NCI-H128 (cell line): ENCODE measurements at regions not wholly inside any gene's neighbourhood (a gene's known extent, or its start where the extent isn't known, plus 50 kb on each side); places are given as distances from the start of the nearest gene placed in this dataset.

Source experiments
- DNase-seq: peaks from one replicate; lab custom pipeline; 2025; ENCODE audit not compliant: unreplicated experiment; lab: John Stamatoyannopoulos, UW

DNA sequence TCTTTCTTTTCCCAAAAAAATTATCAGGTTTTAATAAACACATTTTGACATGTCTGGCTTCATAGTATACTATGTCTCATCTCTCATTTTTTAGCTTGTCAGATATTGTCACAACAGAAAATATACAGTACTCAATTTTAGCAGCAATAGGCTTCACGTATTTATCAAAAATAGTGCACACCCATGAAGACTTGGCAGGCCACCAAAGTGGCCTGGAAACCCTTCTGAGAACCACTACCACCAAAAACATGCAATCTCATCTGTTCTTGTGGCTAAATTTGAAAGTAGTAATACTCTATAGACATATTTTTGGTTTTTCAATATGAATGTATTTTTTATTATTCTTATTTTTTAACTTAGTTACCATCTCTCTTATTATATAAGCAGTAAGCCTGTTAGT, 1094.5 kb upstream of the LRRN3 start:
- no peak for DNase-seq

DNA sequence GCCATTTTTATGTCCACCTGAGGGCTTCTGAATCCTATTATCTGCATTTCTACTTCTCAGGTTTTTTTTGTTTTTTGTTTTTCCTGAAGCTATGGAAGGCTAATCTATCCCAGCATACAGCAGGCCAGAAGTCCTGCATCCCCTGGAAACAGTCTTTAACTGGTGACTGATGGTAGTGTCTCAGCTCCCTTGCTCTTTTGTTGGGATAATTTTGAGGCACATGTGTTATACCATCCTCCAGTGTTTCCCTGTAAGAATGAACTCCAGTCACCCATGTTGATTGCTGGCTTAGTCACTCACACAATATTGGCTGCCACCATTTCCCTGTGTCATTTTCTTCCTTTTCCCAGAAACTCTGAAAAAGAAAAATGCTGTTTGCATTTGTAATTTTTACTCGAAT, 1094.0 kb upstream of the LRRN3 start:
- DNase-seq = no peak

DNA sequence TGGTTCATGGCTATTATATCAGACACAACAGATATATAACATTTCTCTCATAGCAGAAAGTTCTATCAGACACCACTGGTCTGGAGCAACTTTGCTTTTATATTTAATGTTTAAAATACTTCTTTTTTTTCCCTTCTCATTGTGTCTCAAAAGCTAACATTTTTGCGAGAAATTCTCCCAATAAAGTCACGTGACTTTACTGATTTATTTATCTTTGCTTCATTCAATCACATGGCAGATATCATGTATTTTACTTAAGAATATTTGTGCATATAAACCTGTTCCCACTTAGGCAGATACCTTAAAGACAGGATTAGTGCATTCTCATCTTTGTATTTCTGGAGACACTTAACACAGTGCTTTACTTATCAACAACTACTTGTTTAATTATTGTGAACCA, 1093.1 kb upstream of the LRRN3 start:
- DNase-seq = no peak

DNA sequence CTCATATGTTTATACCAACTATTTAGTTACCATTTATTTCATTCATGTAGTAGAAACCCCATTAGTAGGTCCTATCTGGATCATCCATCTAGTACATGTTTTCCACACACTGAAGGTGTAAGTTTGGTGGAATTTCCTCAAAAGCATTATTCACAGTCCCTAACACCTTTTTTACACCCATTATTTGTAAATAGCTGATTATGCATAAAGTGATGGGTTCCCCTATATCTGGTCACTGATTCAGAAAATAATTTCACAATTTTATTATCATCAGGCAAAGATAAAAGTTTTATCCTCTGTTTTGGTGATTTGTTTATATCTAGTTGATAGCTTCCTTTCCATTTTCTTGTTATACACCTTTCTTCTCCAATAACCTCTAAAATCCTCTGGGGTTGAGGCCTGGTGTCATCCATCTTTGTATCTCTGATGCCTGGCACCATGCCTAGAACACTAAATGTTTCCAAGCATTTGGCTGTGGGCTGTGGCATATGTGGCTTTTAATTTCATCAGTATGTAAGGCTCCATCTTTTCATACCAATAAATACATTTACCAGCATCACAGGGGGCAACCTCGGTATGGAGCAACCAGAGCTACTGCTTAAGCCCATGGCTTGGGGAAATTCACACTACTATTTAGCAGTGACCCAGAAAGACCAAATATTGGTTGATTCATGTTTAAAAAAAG, 1089.5 kb upstream of the LRRN3 start:
- DNase-seq = no peak

- no peak for DNase-seq
These were observed 1087.1 kb upstream of the LRRN3 start for GRCh38 chr7:110003827-110004226.

DNA sequence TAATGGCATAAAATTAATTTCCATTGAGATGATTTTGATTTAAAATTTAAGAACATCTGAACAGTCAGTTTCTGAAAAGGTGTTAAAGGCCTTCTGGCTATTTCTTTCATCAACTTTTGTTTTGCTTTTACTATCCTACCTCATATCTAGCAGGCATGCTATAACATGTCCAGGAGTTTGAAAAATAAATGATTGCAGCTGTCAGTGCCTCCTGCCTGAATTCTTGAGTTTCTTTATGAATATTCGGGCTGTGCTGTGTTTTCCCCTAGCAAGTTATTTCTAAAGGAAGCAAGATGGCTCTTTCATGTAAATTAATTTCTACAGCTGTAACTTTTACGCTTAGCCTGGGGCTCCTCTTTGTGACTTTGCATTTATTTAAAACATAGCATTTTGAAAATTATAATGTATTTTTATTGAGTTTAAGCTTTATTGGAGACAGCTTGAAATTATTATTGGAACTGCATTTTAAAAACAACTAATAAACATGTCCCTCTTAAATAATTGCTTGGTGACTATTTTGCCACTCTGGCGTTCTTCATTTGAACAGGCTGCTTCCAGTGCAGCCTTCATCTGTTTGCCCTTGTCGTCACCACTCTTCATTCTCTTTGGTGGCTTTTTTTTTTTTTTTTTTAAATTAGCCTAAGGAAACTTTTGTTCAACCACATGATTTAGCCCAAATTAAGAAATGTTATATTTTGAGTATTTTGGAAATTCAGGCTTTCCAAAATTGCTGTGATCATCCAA, 1083.4 kb upstream of the LRRN3 start:
- no peak for DNase-seq

DNA sequence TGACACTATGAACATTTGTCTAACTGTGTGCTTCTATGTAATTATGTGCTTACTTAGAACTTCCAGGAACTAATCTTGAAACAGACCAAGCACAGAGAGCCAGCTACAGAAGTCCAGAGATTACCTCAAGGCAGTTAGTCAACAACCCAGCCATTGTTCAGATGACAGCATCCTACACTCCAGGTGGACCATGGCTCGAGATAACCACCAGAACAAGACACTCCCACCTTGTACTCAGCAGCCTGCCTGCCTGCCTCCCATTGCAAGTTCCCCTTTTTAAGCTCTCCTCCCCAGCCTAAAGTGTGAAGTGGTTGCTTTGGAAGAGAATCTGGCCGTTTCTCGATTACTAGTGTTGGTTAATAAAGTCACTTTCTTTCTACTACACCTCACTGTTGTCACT, 1080.6 kb upstream of the LRRN3 start:
- DNase-seq = no peak

GRCh38 chr7:110017405-110017804, 1073.5 kb upstream of the LRRN3 start:
- no peak for DNase-seq

DNA sequence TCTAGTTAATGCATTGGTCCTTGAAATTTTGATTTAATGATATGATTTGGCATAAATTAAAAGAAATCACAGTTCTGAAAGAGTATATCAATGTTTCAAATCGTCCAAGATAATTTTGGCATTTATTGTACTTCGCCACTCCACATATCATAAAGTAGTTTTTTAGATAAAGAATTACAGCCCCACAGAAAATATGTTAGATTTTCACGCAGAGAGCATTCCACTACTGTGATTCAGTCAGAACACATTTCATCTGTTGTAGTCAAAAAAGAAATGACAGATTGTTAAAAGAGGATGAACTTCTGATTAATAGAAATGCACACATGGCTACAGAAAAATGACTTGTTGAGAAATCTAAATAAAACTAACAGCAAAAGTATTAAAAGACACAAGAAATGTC, 1063.5 kb upstream of the LRRN3 start:
- DNase-seq = no peak

DNA sequence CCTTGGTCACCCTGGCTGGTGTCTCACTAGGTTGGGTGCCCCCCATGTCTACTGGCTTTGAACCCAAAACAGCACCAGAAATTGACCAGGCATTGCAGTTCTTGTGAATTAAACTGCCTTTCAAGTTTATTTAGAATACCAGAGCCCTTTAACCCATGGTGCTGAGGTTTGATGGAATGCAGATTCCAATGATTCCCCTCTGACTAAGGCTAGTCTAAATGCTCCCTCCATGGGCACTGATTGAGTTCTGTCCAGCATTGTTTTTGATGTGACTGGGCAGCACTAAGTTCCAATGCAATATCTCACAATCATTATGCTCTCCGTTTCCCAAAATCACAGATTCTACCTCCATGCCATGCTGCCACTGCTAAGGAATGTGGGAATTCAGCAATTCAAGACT, 1047.4 kb upstream of the LRRN3 start:
- DNase-seq = no peak

- DNase-seq = no peak
These were observed 1040.1 kb upstream of the LRRN3 start for GRCh38 chr7:110050785-110051184.

DNA sequence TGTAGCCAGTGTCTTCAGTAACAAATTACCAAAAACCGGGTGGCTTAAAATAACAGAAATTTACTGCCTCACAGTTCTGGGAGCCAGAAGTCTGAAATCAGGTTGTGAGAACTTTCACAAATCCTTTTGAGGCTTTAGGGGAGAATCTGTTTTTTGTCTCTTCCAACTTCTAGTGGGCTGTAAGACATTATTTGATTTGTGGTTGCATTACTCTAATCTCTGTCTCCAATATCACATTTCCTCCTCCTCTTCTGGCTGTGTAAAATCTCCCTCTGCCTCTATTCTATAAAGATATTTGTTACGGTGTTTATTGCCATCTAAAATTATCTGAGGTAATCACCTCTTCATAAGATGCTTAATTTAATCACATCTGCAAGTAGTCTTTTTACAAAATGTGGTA, 1039.6 kb upstream of the LRRN3 start:
- DNase-seq = no peak

DNA sequence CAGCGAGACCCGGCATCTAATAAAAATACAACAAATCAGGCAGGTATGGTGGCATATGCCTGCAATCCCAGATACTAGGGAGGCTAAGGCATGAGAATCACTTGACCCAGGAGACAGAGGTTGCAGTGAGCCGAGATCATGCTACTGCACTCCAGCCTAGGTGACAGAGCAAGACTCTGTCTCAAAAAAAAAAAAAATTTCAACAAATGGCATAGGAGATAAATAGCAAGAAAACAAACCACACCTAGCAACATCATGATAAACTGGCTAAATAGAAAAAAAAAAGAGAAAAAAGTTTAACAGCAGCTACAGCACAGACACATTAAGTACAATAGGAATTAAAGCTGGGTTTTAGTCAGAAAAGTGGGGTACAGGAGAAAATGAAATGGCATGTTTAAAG, 1034.6 kb upstream of the LRRN3 start:
- DNase-seq = no peak

- no peak for DNase-seq
These were observed 1032.5 kb upstream of the LRRN3 start for GRCh38 chr7:110058401-110058800.

DNA sequence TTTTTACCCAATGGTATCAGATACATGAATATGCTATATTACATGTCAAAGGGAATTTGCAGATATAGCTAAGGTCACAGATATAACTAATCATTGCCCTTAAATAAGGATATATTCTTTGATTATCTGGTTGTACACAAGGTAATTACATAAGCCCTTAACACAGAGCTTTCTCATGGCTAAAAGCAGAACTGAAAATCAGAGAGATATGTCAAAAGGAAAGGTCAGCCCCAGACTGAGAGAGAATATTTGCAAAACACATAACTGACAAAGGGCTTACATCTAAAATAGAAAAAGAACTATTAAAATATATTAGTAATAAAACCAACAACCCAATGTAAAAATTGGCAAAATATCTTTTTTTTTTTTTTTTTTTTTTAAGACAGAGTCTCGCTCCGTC, 1029.5 kb upstream of the LRRN3 start:
- no peak for DNase-seq

DNA sequence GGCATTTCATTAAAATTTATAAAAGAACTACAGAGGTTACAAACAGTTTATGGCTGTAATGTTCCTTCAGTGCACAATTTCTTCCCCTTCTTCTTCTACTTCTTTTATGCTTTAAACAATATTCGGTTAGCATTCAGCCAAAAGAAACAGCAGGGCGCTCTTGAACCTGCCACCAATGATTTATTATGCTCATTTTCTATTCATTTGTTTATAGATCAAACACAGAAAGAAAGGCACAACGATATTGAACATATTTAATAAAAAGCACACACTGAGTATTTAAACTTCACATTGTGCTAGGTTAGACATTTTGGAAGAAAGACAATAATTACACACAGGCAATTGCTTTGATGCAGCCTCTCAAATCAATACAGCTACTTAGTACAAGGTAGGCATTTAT, 1025.8 kb upstream of the LRRN3 start:
- peak; percentile 88 for DNase-seq

DNA sequence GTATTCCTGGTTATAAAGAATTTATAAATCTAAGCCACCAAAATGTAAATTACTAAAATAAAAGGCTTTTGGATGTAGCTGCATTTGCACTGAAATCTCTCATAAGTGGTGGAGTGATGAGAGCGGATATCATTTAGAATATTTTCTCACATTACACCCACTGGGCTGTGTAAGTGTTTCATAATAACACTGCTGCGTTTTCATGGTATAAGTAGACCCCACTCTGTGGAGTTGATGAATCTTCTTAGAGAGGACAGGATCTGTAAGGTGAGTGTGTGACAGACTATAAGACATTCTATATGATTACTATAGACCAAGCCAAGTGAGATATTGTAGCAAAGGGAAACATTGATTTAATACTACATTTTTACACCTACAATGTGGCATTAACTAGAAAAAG, 1024.1 kb upstream of the LRRN3 start:
- no peak for DNase-seq

DNA sequence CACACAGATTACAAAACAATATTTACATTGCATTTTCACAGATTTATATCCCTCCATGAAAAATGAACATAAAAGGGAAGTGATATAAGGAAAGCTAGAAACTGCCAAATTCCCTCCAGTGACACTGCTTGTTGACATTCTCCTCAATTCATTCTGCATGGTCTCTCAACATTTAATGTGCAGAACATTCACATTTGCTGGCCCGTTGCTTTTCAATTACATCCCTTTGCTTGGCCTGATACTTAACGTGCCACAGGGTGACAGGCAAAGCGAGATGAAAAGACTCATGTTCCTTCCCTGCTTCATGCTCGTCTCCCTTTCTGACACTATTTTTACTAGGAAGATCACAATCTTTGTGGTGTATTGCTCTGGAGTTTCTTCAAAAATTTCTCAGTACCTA, 1019.7 kb upstream of the LRRN3 start:
- no peak for DNase-seq

GRCh38 chr7:110075450-110075849, 1015.5 kb upstream of the LRRN3 start:
- DNase-seq = no peak

DNA sequence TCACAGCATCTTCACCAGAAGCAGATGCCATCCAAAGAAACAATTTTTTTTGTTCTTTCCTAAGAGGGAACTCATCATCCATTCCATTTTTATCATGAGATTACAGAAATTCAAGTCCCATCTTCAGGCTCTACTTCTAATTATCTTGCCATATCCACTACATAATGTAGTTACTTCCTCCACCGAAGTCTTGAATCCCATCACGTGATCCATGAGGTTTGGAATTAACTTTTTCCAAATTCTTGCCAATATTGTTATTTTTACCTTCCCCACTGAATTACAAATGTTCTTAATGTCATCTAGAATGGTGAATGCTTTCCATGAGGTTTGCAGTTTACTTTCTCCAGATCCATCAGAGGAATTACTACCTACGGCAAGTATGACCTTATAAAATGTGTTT, 1014.7 kb upstream of the LRRN3 start:
- no peak for DNase-seq

- no peak for DNase-seq
These were observed 1006.6 kb upstream of the LRRN3 start for GRCh38 chr7:110084181-110084807.

DNA sequence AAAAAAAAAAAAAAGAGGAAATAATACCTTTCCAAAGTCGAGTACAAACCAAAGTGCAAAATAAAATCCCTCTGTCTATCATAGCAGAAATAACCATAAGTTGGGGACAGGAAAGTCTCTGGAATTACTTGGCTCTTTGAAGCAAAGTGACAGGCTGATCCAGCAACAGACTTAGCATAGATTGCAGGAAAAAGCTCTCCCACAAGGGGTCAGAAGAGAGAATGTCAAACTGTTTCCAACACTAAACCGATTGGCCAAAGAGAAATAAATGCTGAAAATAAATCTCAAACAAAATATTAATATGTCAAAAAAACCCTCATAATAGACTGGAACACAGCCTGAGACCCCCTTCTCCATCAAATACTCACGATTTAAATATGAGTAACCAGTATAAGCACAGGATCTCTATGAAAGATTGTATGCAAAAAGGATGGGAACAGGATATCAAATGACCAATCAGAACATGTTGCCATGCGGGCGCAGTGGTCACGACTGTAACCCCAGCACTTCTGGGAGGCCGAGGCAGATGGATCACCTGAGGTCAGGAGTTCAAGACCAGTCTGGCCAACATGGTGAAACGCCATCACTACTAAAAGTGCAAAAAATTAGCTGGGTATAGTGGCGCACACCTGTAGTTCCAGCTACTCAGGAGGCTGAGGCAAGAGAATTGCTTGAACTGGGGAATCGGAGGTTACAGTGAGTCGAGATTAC, 1000.7 kb upstream of the LRRN3 start:
- no peak for DNase-seq
